Kidney (tissue), 13 donors: ENCODE measurements at regions not wholly inside any gene's neighbourhood (a gene's known extent, or its start where the extent isn't known, plus 50 kb on each side); places are given as distances from the start of the nearest gene placed in this dataset.

ENCODE experiments used
- DNase-seq, 5 donors: peaks; one replicate each; pipeline ENCODE4 v3.0.0-alpha.2; 2013 to 2020
- FAIRE-seq: peaks from 2 replicates; lab custom pipeline; 2012; peaks lifted over from hg19 to GRCh38; lab: Jason Lieb, UNC
- H3K27ac ChIP-seq, 2 donors: one replicate each; pipeline ENCODE4 v1.7.0; 2013; ENCODE audit warnings: low read depth in 2 of 2, low read length in 2 of 2, inconsistent platforms in 1 of 2
- H3K27me3 ChIP-seq: one replicate; pipeline ENCODE4 v1.7.1; 2013; ENCODE audit warnings: low read length, inconsistent platforms; ENCODE audit not compliant: control insufficient read depth, insufficient read depth
- H3K36me3 ChIP-seq, 3 donors: one replicate each; pipeline versions ENCODE4 v1.7.0 to v1.7.1; 2013; ENCODE audit warnings: low read length in 3 of 3, control low read depth in 1 of 3, inconsistent platforms in 1 of 3; ENCODE audit not compliant: insufficient read depth in 3 of 3, control insufficient read depth in 2 of 3
- H3K4me1 ChIP-seq, 3 donors: one replicate each; pipeline versions ENCODE4 v1.7.0 to v1.7.1; 2013; ENCODE audit warnings: low read length in 3 of 3, inconsistent platforms in 1 of 3, low read depth in 1 of 3; ENCODE audit not compliant: control insufficient read depth in 2 of 3, insufficient read depth in 2 of 3
- H3K4me3 ChIP-seq, 3 donors: one replicate each; pipeline versions ENCODE4 v1.7.0 to v1.8.1; 2013; ENCODE audit warnings: low read length in 3 of 3, control low read depth in 1 of 3, inconsistent platforms in 1 of 3
- H3K9ac ChIP-seq, 3 donors: one replicate each; pipeline versions ENCODE4 v1.7.0 to v1.7.1; 2013; ENCODE audit warnings: low read length in 3 of 3, control low read depth in 1 of 3, inconsistent platforms in 1 of 3
- H3K9me3 ChIP-seq, 3 donors: one replicate each; pipeline versions ENCODE4 v1.7.0 to v1.7.1; 2013; ENCODE audit warnings: low read length in 3 of 3, control low read depth in 1 of 3, inconsistent platforms in 1 of 3; ENCODE audit not compliant: control insufficient read depth in 2 of 3, insufficient read depth in 1 of 3
- intact Hi-C: fragments of 100-400 bp; cut with DNase I; formaldehyde crosslinking; loops from one replicate; pipeline ENCODE4 v1.11.1; 2022
- TF ChIP-seq, protein P1 (sequence below): IDR thresholded peaks from 3 replicates; pipeline ENCODE4 v1.5.1; 2012; ENCODE audit warnings: mild to moderate bottlenecking, moderate library complexity, borderline replicate concordance; ENCODE audit not compliant: insufficient read depth; ENCODE audit errors: extremely low read depth
- donor health status: control.
- donor health status: control.
- donor health status: control.
- donor health status: control.
- donor health status: control.
- donor health status: DM: yes; HTN: yes; CAD: no.
- donor health status: Normal renal cell carcinoma (clear cell type).

DNA sequence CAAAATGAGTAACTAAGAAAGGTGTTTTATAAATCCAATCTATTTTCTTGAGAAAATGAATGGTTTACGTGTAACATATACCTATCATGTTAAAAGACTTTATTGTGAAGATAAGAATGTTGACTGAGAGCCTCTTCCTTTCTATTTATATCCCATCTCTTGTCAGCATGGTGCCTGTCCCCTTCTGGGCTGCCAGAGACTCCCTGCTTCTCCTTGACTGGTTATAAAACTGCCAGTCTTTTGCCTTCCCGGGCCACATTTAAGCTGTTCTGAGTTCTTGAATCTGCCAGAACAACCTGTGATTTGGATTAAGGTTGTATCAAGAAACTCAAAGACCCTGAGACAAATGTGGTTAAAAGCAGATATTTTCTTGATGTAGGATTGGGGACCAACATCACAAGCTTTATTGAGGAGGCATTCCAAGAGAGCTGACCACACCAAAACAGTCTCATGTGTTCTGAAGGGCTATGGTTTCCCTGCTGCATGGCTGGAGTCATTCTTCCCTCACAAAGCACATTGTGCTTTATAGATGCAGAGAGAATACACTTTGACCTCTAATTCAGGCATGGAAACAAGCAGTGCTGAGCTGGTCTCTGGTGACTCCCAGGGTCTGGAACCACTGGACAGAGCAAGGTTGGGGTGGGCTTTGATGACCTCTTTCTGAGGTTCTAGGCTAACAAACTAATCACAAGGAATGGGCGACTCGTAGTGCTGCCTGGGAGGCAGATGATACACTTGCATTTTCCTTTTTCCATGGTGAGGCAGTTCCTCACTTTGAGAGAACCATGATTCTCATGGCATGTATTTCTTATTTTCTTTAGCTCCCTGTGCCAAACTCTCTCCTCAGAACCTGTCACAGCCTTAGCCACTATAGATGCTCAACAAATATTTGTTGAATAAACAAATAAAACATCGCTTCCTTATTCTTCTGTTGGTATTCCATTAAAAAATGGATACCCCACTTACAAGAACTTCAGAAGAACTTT is 205.0 kb upstream of the PREP start:
- intact Hi-C loops = no loop called here

GRCh38 chr6:105606831-105607463 is 204.1 kb upstream of the PREP start:
- intact Hi-C loops = no loop called here
- H3K9ac ChIP-seq = no peak overlapping the region
- FAIRE-seq = peak; percentile 33
- H3K9me3 ChIP-seq = no peaks in the 10 kb centered on the region
- DNase-seq = peak in 4 of 5 donors; percentile 31 to 80 (median 52)
- no peaks in the 10 kb centered on the region for H3K27me3 ChIP-seq
- H3K27ac ChIP-seq = peak overlapping the region in 1 of 2 donors; percentile 47
- no peaks in the 10 kb centered on the region for H3K36me3 ChIP-seq
- no peak overlapping the region for H3K4me3 ChIP-seq
- H3K4me1 ChIP-seq = peaks cover 0 to 22% (median 16%) of the 10 kb centered on the region in 3 donors
- TF ChIP-seq, protein P1, sequence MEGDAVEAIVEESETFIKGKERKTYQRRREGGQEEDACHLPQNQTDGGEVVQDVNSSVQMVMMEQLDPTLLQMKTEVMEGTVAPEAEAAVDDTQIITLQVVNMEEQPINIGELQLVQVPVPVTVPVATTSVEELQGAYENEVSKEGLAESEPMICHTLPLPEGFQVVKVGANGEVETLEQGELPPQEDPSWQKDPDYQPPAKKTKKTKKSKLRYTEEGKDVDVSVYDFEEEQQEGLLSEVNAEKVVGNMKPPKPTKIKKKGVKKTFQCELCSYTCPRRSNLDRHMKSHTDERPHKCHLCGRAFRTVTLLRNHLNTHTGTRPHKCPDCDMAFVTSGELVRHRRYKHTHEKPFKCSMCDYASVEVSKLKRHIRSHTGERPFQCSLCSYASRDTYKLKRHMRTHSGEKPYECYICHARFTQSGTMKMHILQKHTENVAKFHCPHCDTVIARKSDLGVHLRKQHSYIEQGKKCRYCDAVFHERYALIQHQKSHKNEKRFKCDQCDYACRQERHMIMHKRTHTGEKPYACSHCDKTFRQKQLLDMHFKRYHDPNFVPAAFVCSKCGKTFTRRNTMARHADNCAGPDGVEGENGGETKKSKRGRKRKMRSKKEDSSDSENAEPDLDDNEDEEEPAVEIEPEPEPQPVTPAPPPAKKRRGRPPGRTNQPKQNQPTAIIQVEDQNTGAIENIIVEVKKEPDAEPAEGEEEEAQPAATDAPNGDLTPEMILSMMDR = no peak

More for the DNA sequence above, 205.0 kb upstream of the PREP start:
- no peaks in the 10 kb centered on the region for H3K9me3 ChIP-seq
- peaks cover 0 to 22% (median 16%) of the 10 kb centered on the region in 3 donors for H3K4me1 ChIP-seq
- DNase-seq (peak in 2 of 5 donors; percentile 38 to 44), FAIRE-seq (no peak)
- no peaks in the 10 kb centered on the region for H3K36me3 ChIP-seq
- TF ChIP-seq, protein P1 = no peak
- no peak overlapping the region for H3K4me3 ChIP-seq
- H3K9ac ChIP-seq = no peak overlapping the region
- H3K27me3 ChIP-seq = no peaks in the 10 kb centered on the region
- H3K27ac ChIP-seq = peak overlapping the region; percentile 62 to 69

DNA sequence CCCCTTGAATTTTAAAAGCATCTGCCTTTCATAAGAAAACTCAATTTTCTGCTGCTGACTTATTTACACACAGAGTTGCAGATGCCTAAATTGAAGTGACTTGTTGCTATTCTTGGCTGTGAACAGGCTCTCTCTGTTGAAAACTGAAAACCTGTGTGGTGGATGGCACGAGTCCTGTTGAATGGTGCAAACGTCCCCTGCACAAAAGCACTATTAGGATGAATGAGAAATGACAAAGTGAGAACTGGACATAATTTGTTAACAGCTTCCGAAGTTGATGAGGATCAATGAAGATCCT is 201.7 kb upstream of the PREP start:
- Histone ChIP-seq H3K36me3 (no peaks in the 10 kb centered on the region), H3K27me3 (no peaks in the 10 kb centered on the region), H3K27ac (no peak overlapping the region), H3K9ac (no peak overlapping the region), H3K4me3 (no peak overlapping the region), H3K9me3 (no peaks in the 10 kb centered on the region), H3K4me1 (peaks cover 0 to 22% (median 16%) of the 10 kb centered on the region in 3 donors)
- TF ChIP-seq, protein P1 = no peak
- FAIRE-seq (no peak), DNase-seq (no peak)
- intact Hi-C loops = no loop called here
